OCI-LY1 (cell line): ENCODE measurements at regions not wholly inside any gene's neighbourhood (a gene's known extent, or its start where the extent isn't known, plus 50 kb on each side); places are given as distances from the start of the nearest gene placed in this dataset.

Experiments
- H2AFZ ChIP-seq: fragments of 200-600 bp; sonication (generic), shearing (Covaris generic); 2 replicates; pipeline ENCODE4 v1.6.0; 2014; ENCODE audit warnings: antibody characterized with exemption, mild to moderate bottlenecking, low read length
- H3F3A ChIP-seq: fragments of 200-600 bp; sonication (generic), shearing (Covaris generic); 2 replicates; pipeline ENCODE4 v1.6.0; 2014; ENCODE audit warnings: mild to moderate bottlenecking, antibody characterized with exemption, low read length, moderate library complexity; ENCODE audit not compliant: insufficient read depth
- H3K27ac ChIP-seq: fragments of 200-600 bp; sonication (generic); 2 replicates; pipeline ENCODE4 v1.5.1; 2014; ENCODE audit warnings: low read length, mixed run types, mild to moderate bottlenecking, low read depth; ENCODE audit not compliant: poor library complexity, severe bottlenecking
- H3K27me3 ChIP-seq: fragments of 200-600 bp; sonication (generic); 2 replicates; pipeline ENCODE4 v1.6.0; 2014; ENCODE audit warnings: antibody characterized with exemption, mild to moderate bottlenecking, low read length, moderate library complexity; ENCODE audit not compliant: insufficient read depth
- H3K36me3 ChIP-seq: fragments of 200-600 bp; sonication (generic); 2 replicates; pipeline ENCODE4 v1.6.1; 2014; ENCODE audit warnings: mild to moderate bottlenecking, antibody characterized with exemption, low read length, moderate library complexity, mixed read lengths; ENCODE audit not compliant: insufficient read depth
- H3K4me1 ChIP-seq: fragments of 200-600 bp; sonication (generic); 2 replicates; pipeline ENCODE4 v1.5.1; 2014; ENCODE audit warnings: mild to moderate bottlenecking, low read length, moderate library complexity; ENCODE audit not compliant: insufficient read depth, severe bottlenecking
- H3K4me2 ChIP-seq: fragments of 200-600 bp; sonication (generic), shearing (Covaris generic); 2 replicates; pipeline ENCODE4 v1.6.1; 2014; ENCODE audit warnings: low read length
- H3K4me3 ChIP-seq: fragments of 200-600 bp; sonication (generic); 2 replicates; pipeline ENCODE4 v1.5.1; 2014; ENCODE audit warnings: low read length, low read depth, mild to moderate bottlenecking, mixed read lengths; ENCODE audit not compliant: poor library complexity, severe bottlenecking
- H3K79me2 ChIP-seq: fragments of 200-600 bp; shearing (Covaris generic); 2 replicates; pipeline ENCODE4 v1.6.1; 2016; ENCODE audit warnings: mixed run types, low read length, mixed read lengths; ENCODE audit not compliant: insufficient read depth
- H3K9ac ChIP-seq: fragments of 200-600 bp; sonication (generic), shearing (Covaris generic); 2 replicates; pipeline ENCODE4 v1.6.1; 2014; ENCODE audit warnings: mild to moderate bottlenecking, low read length, mixed read lengths
- H3K9me2 ChIP-seq: fragments of 200-600 bp; sonication (generic), shearing (Covaris generic); 2 replicates; pipeline ENCODE4 v1.6.1; 2014; ENCODE audit warnings: low read depth, mild to moderate bottlenecking, low read length, mixed read lengths
- H3K9me3 ChIP-seq: fragments of 200-600 bp; shearing (Covaris generic); 2 replicates; pipeline ENCODE4 v1.6.1; 2014; ENCODE audit warnings: low read length, mixed read lengths
- H4K20me1 ChIP-seq: fragments of 200-600 bp; sonication (generic), shearing (Covaris generic); 2 replicates; pipeline ENCODE4 v1.6.0; 2016; ENCODE audit warnings: mild to moderate bottlenecking, low read length; ENCODE audit not compliant: insufficient read depth
- CTCF ChIP-seq: fragments of 200-600 bp; sonication (generic), shearing (Covaris generic); IDR thresholded peaks from 2 replicates; pipeline ENCODE4 v1.5.1; 2017; ENCODE audit warnings: mild to moderate bottlenecking, antibody characterized with exemption, low read length, moderate library complexity, mixed read lengths
- EZH2 ChIP-seq: fragments of 200-600 bp; sonication (generic), shearing (Covaris generic); IDR thresholded peaks from 2 replicates; pipeline ENCODE4 v1.8.0; 2017; ENCODE audit warnings: borderline replicate concordance, mixed run types, mild to moderate bottlenecking, antibody characterized with exemption, low read length, moderate library complexity, mixed read lengths

GRCh38 chr4:12957108-12957507, 527.0 kb downstream of the RAB28 start:
- no peaks in the 10 kb centered on the region for H4K20me1 ChIP-seq
- H2AFZ ChIP-seq = no peak overlapping the region
- no peak overlapping the region for H3K27ac ChIP-seq
- no peaks in the 10 kb centered on the region for H3K9me2 ChIP-seq
- no peaks in the 10 kb centered on the region for H3K79me2 ChIP-seq
- no peaks in the 10 kb centered on the region for H3K4me1 ChIP-seq
- no peak overlapping the region for H3K4me3 ChIP-seq
- H3F3A ChIP-seq = no peaks in the 10 kb centered on the region
- H3K4me2 ChIP-seq = no peak overlapping the region
- H3K36me3 ChIP-seq = no peaks in the 10 kb centered on the region
- no peaks in the 10 kb centered on the region for H3K9me3 ChIP-seq
- no peak for TF ChIP-seq CTCF
- no peak for TF ChIP-seq EZH2
- H3K9ac ChIP-seq = no peak overlapping the region
- no peaks in the 10 kb centered on the region for H3K27me3 ChIP-seq

- Histone ChIP-seq H3K9me3 (no peaks in the 10 kb centered on the region), H3K4me2 (no peak overlapping the region), H3K9ac (no peak overlapping the region), H3K27me3 (no peaks in the 10 kb centered on the region), H2AFZ (no peak overlapping the region), H4K20me1 (no peaks in the 10 kb centered on the region), H3F3A (no peaks in the 10 kb centered on the region), H3K4me3 (no peak overlapping the region), H3K79me2 (no peaks in the 10 kb centered on the region), H3K36me3 (no peaks in the 10 kb centered on the region), H3K9me2 (no peaks in the 10 kb centered on the region), H3K4me1 (no peaks in the 10 kb centered on the region), H3K27ac (no peak overlapping the region)
- TF ChIP-seq EZH2 = no peak
- TF ChIP-seq CTCF = no peak
These were observed 528.1 kb downstream of the RAB28 start for GRCh38 chr4:12956026-12956425.

- no peak overlapping the region for H2AFZ ChIP-seq
- no peaks in the 10 kb centered on the region for H3K9me3 ChIP-seq
- no peak overlapping the region for H3K4me3 ChIP-seq
- H3K9me2 ChIP-seq = no peaks in the 10 kb centered on the region
- no peaks in the 10 kb centered on the region for H3K27me3 ChIP-seq
- H3K4me1 ChIP-seq = no peaks in the 10 kb centered on the region
- no peak overlapping the region for H3K27ac ChIP-seq
- no peaks in the 10 kb centered on the region for H3F3A ChIP-seq
- H3K9ac ChIP-seq = no peak overlapping the region
- H3K36me3 ChIP-seq = no peaks in the 10 kb centered on the region
- H3K4me2 ChIP-seq = no peak overlapping the region
- no peak for TF ChIP-seq EZH2
- no peak for TF ChIP-seq CTCF
- H4K20me1 ChIP-seq = no peaks in the 10 kb centered on the region
- no peaks in the 10 kb centered on the region for H3K79me2 ChIP-seq
These were observed 534.2 kb downstream of the RAB28 start for GRCh38 chr4:12949719-12950490.
